Sigmoid colon (tissue), 6 donors: ENCODE measurements at regions not wholly inside any gene's neighbourhood (a gene's known extent, or its start where the extent isn't known, plus 50 kb on each side); places are given as distances from the start of the nearest gene placed in this dataset.

Source experiments
- DNase-seq: peaks from one replicate; pipeline ENCODE4 v3.0.0-alpha.2; 2019
- H3K27ac ChIP-seq, 4 donors: fragments of 200-600 bp; sonication (generic); one replicate each; pipeline ENCODE4 v1.5.1; 2016 to 2019; ENCODE audit warnings: mild to moderate bottlenecking in 1 of 4
- H3K27me3 ChIP-seq, 3 donors: fragments of 200-600 bp; sonication (generic); one replicate each; pipeline ENCODE4 v1.5.1; 2019; ENCODE audit warnings: mild to moderate bottlenecking in 1 of 3
- H3K36me3 ChIP-seq, 4 donors: fragments of 200-600 bp; sonication (generic); one replicate each; pipeline ENCODE4 v1.5.1; 2016 to 2019
- H3K4me1 ChIP-seq, 4 donors: fragments of 200-600 bp; sonication (generic); one replicate each; pipeline ENCODE4 v1.5.1; 2017 to 2019
- H3K4me3 ChIP-seq, 4 donors: fragments of 200-600 bp; sonication (generic); one replicate each; pipeline ENCODE4 v1.5.1; 2017 to 2019; ENCODE audit warnings: mild to moderate bottlenecking in 2 of 4, moderate library complexity in 1 of 4
- H3K9me3 ChIP-seq, 4 donors: fragments of 200-600 bp in 3 of 4; sonication (generic) in 3 of 4; one replicate each; pipeline versions ENCODE4 v1.5.1 to v1.6.1; 2013 to 2019
- CTCF ChIP-seq, 4 experiments: fragments of 450-650 bp in 3 of 4; fragments of 200-600 bp in 1 of 4; IDR thresholded peaks; one replicate each; pipeline ENCODE4 v1.5.1; 2016 to 2019; ENCODE audit warnings: antibody characterized with exemption in 4 of 4, mild to moderate bottlenecking in 3 of 4, moderate library complexity in 2 of 4
- EP300 ChIP-seq, 4 donors: sonication (generic); formaldehyde crosslinking; IDR thresholded peaks; one replicate each; pipeline ENCODE4 v1.6.1; 2017; ENCODE audit warnings: antibody characterized with exemption in 4 of 4
- POLR2A ChIP-seq, 2 donors: fragments of 450-650 bp; IDR thresholded peaks; one replicate each; pipeline ENCODE4 v1.6.1; 2016; ENCODE audit warnings: antibody characterized with exemption in 2 of 2, mild to moderate bottlenecking in 2 of 2, moderate library complexity in 2 of 2
- POLR2AphosphoS5 ChIP-seq, 4 donors: sonication (generic); formaldehyde crosslinking; IDR thresholded peaks; one replicate each; pipeline ENCODE4 v1.6.1; 2017; ENCODE audit warnings: antibody characterized with exemption in 4 of 4
- WGBS, 2 donors: extraction: QIAGEN DNeasy Blood & Tissue Kit; methylation state at CpG; one replicate each; pipeline ENCODE4 v1.1.7; 2013; 5-methylcytosine and 5-hydroxymethylcytosine counted together
- intact Hi-C: fragments of 100-400 bp; cut with DNase I; formaldehyde crosslinking; loops from one replicate; pipeline ENCODE4 v1.15.1; 2023
- donor health status: healthy with polysubstance abuse.
- donor health status: healthy.

- H3K4me3 ChIP-seq = no peak overlapping the region
- peak overlapping the region in 2 of 4 donors; percentile 3 to 50 for H3K27ac ChIP-seq
- no peaks in the 10 kb centered on the region for H3K36me3 ChIP-seq
- DNase-seq = no peak
- TF ChIP-seq POLR2A (IDR thresholded peaks at IDR 0.05) (no peak), POLR2AphosphoS5 (IDR thresholded peaks at IDR 0.05) (no peak), EP300 (IDR thresholded peaks at IDR 0.05) (no peak), CTCF (IDR thresholded peaks at IDR 0.05) (no peak)
- intact Hi-C loops = no loop called here
- no peaks in the 10 kb centered on the region for H3K9me3 ChIP-seq
- 65 to 73% methylated on average over 7 of the region's 7 CpGs for WGBS, 2 donors
- peaks cover 0 to 31% (median 28%) of the 10 kb centered on the region in 4 donors for H3K4me1 ChIP-seq
- H3K27me3 ChIP-seq = no peaks in the 10 kb centered on the region
Observed at GRCh38 chr11:10371926-10372641, 67.2 kb downstream of the ADM start.

DNA sequence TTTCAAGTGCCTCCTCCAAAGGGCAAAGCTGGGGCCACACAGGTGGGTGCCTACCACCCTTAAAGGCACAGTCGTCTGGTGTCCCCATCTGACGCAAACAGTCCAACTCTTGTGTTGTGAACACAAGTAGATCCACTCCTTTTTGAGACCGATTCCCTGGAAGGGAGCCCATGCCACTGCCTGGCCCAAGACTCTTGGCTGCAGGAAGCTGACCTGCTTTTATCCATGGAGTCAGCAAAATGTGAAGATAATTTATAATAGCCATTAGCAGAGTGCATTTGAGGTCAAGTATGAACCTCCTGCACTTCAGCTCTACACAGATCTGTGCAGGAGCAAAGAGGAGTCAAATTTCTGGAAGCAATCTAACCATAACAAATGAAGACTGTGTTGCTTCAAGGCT, 68.5 kb downstream of the ADM start:
- Histone ChIP-seq H3K27me3 (no peaks in the 10 kb centered on the region), H3K4me1 (peaks cover 0 to 30% (median 26%) of the 10 kb centered on the region in 4 donors), H3K9me3 (no peaks in the 10 kb centered on the region), H3K36me3 (no peaks in the 10 kb centered on the region), H3K4me3 (no peak overlapping the region), H3K27ac (peak overlapping the region in 1 of 4 donors; percentile 18)
- intact Hi-C loops = no loop called here
- peak in 2 of 4 donors; percentile 21 to 43 for TF ChIP-seq POLR2AphosphoS5 (IDR thresholded peaks at IDR 0.05)
- TF ChIP-seq POLR2A (IDR thresholded peaks at IDR 0.05) = no peak
- 55 to 79% methylated on average over 3 of the region's 3 CpGs for WGBS, 2 donors
- DNase-seq = no peak

GRCh38 chr11:10373929-10374328, 69.1 kb downstream of the ADM start:
- Histone ChIP-seq H3K4me3 (no peak overlapping the region), H3K9me3 (no peaks in the 10 kb centered on the region), H3K4me1 (peaks cover 0 to 30% (median 26%) of the 10 kb centered on the region in 4 donors), H3K27ac (no peak overlapping the region), H3K36me3 (no peaks in the 10 kb centered on the region), H3K27me3 (no peaks in the 10 kb centered on the region)
- no peak for DNase-seq
- intact Hi-C loops = no loop called here
- TF ChIP-seq POLR2AphosphoS5 (IDR thresholded peaks at IDR 0.05) = no peak
- TF ChIP-seq CTCF (IDR thresholded peaks at IDR 0.05) = no peak
- no peak for TF ChIP-seq EP300 (IDR thresholded peaks at IDR 0.05)
- no peak for TF ChIP-seq POLR2A (IDR thresholded peaks at IDR 0.05)
- 67 to 80% methylated on average over 1 of the region's 1 CpG for WGBS, 2 donors

GRCh38 chr11:10374386-10374785, 69.5 kb downstream of the ADM start:
- Histone ChIP-seq H3K27me3 (no peaks in the 10 kb centered on the region), H3K27ac (no peak overlapping the region), H3K36me3 (no peaks in the 10 kb centered on the region), H3K9me3 (no peaks in the 10 kb centered on the region), H3K4me3 (no peak overlapping the region), H3K4me1 (peaks cover 0 to 30% (median 26%) of the 10 kb centered on the region in 4 donors)
- no peak for TF ChIP-seq POLR2A (IDR thresholded peaks at IDR 0.05)
- no peak for TF ChIP-seq EP300 (IDR thresholded peaks at IDR 0.05)
- TF ChIP-seq CTCF (IDR thresholded peaks at IDR 0.05) = no peak
- TF ChIP-seq POLR2AphosphoS5 (IDR thresholded peaks at IDR 0.05) = no peak
- WGBS, 2 donors = 51 to 75% methylated on average over 1 of the region's 1 CpG
- intact Hi-C loops = no loop called here
- no peak for DNase-seq

DNA sequence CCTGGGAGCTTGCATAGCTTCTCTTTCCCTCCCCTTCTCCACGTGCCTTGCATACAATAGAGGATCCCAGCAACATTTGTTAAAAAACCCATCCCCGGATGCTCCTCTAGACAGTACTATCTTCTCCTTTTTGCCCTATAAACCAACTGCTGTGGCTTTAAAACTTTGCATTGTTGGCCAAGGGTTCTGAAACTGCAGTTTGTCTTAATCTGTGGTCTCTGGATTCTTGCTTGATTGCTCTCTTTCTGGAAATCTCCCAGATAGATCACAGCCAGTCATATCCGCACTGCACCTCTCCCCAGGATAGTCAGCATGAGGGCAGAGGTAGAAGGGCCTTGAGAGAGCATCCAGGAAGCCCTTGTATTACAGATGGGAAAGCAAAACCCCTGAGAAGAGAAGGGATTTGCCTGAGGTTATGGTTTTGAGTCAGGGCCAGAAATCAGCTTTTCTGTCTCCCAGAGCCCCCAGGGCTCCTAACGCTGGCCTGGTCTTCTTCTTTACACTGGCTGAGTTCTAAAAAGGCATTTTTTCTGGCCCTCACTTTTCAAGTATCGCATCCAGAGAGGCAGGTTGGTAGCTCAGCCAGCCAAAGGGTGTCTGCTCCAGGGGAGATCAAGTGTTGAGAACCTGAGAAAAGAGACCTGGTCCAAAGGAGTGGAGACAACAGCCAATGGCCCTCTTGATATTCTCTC, 70.6 kb downstream of the ADM start:
- H3K27me3 ChIP-seq = no peaks in the 10 kb centered on the region
- TF ChIP-seq EP300 (IDR thresholded peaks at IDR 0.05) = no peak
- no peak for TF ChIP-seq POLR2A (IDR thresholded peaks at IDR 0.05)
- no peak for TF ChIP-seq CTCF (IDR thresholded peaks at IDR 0.05)
- no peak overlapping the region for H3K4me3 ChIP-seq
- no peaks in the 10 kb centered on the region for H3K36me3 ChIP-seq
- H3K9me3 ChIP-seq = no peaks in the 10 kb centered on the region
- WGBS, 2 donors = 74 to 76% methylated on average over 5 of the region's 5 CpGs
- H3K27ac ChIP-seq = no peak overlapping the region
- peaks cover 0 to 30% (median 26%) of the 10 kb centered on the region in 4 donors for H3K4me1 ChIP-seq
- DNase-seq = no peak
- intact Hi-C loops = no loop called here
